SH-SY5Y (cell line): ENCODE measurements at regions not wholly inside any gene's neighbourhood (a gene's known extent, or its start where the extent isn't known, plus 50 kb on each side); places are given as distances from the start of the nearest gene placed in this dataset.

Source experiments
- GATA2 ChIP-seq: IDR thresholded peaks from 2 replicates; pipeline ENCODE4 v1.6.1; 2011; ENCODE audit warnings: mild to moderate bottlenecking, low read depth, low read length
- GATA3 ChIP-seq: IDR thresholded peaks from 2 replicates; pipeline ENCODE4 v1.6.1; 2011; ENCODE audit warnings: low read depth, mild to moderate bottlenecking, low read length, moderate library complexity

- no peak for TF ChIP-seq GATA2
- no peak for TF ChIP-seq GATA3
Observed at GRCh38 chr7:148472406-148472805, 118.2 kb upstream of the C7orf33 start.

- no peak for TF ChIP-seq GATA2
- TF ChIP-seq GATA3, result no peak
Observed at GRCh38 chr7:148473703-148474480, 116.7 kb upstream of the C7orf33 start.

GRCh38 chr7:148474481-148475025 is 116.0 kb upstream of the C7orf33 start:
- no peak for TF ChIP-seq GATA2
- no peak for TF ChIP-seq GATA3

- no peak for TF ChIP-seq GATA2
- TF ChIP-seq GATA3, result no peak
Observed at GRCh38 chr7:148478551-148478950, 112.0 kb upstream of the C7orf33 start.

GRCh38 chr7:148480479-148481146 is 110.0 kb upstream of the C7orf33 start:
- no peak for TF ChIP-seq GATA3
- TF ChIP-seq GATA2, result no peak

- TF ChIP-seq GATA3, result no peak
- no peak for TF ChIP-seq GATA2
Observed at GRCh38 chr7:148481147-148481526, 109.4 kb upstream of the C7orf33 start.

- no peak for TF ChIP-seq GATA2
- no peak for TF ChIP-seq GATA3
Observed at GRCh38 chr7:148481971-148482626, 108.5 kb upstream of the C7orf33 start.

GRCh38 chr7:148483515-148484308 is 106.9 kb upstream of the C7orf33 start:
- TF ChIP-seq GATA2 (no peak), GATA3 (no peak)

GRCh38 chr7:148484486-148484885 is 106.1 kb upstream of the C7orf33 start:
- no peak for TF ChIP-seq GATA3
- no peak for TF ChIP-seq GATA2

- TF ChIP-seq GATA3 (no peak), GATA2 (no peak)
Observed at GRCh38 chr7:148485618-148486017, 104.9 kb upstream of the C7orf33 start.

GRCh38 chr7:148486937-148487336 is 103.6 kb upstream of the C7orf33 start:
- TF ChIP-seq GATA2, result no peak
- TF ChIP-seq GATA3, result no peak

- TF ChIP-seq GATA2 (no peak), GATA3 (no peak)
Observed at GRCh38 chr7:148487912-148488311, 102.7 kb upstream of the C7orf33 start.

- TF ChIP-seq GATA2 (no peak), GATA3 (no peak)
Observed at GRCh38 chr7:148489678-148490077, 100.9 kb upstream of the C7orf33 start.
